Karpas-422 (cell line): ENCODE measurements at regions not wholly inside any gene's neighbourhood (a gene's known extent, or its start where the extent isn't known, plus 50 kb on each side); places are given as distances from the start of the nearest gene placed in this dataset.
"Not testable (repeated sequence)": the region's sequence is repeated elsewhere in the genome, so short reads cannot be mapped to it uniquely, and the experiment has no call there.

Source experiments
- DNase-seq: peaks from one replicate; pipeline ENCODE4 v3.0.0-alpha.2; 2015
- H2AFZ ChIP-seq: fragments of 200-600 bp; sonication (generic); 2 replicates; pipeline ENCODE4 v1.6.1; 2014; ENCODE audit warnings: antibody characterized with exemption, low read length, mixed read lengths
- H3K27ac ChIP-seq: fragments of 200-600 bp; sonication (generic); 2 replicates; pipeline ENCODE4 v1.5.1; 2014; ENCODE audit warnings: mild to moderate bottlenecking, low read length, moderate library complexity
- H3K27me3 ChIP-seq: fragments of 200-600 bp; sonication (generic); 2 replicates; pipeline ENCODE4 v1.6.1; 2014; ENCODE audit warnings: low read length, mixed read lengths
- H3K36me3 ChIP-seq: fragments of 200-600 bp; sonication (generic); 2 replicates; pipeline ENCODE4 v1.6.1; 2014; ENCODE audit warnings: low read length, mixed read lengths; ENCODE audit not compliant: insufficient read depth
- H3K4me1 ChIP-seq: fragments of 200-600 bp; sonication (generic); 2 replicates; pipeline ENCODE4 v1.6.1; 2014; ENCODE audit warnings: mild to moderate bottlenecking, low read length, mixed read lengths
- H3K4me2 ChIP-seq: fragments of 200-600 bp; sonication (generic); 2 replicates; pipeline ENCODE4 v1.6.1; 2014; ENCODE audit warnings: low read length, low read depth, mild to moderate bottlenecking; ENCODE audit not compliant: poor library complexity, severe bottlenecking
- H3K4me3 ChIP-seq: fragments of 200-600 bp; sonication (generic); 2 replicates; pipeline ENCODE4 v1.5.1; 2014; ENCODE audit warnings: mild to moderate bottlenecking, antibody characterized with exemption, low read length, mixed read lengths
- H3K79me2 ChIP-seq: fragments of 200-600 bp; sonication (generic); 2 replicates; pipeline ENCODE4 v1.6.1; 2014; ENCODE audit warnings: mild to moderate bottlenecking, low read length, mixed read lengths
- H3K9ac ChIP-seq: fragments of 200-600 bp; sonication (generic); 2 replicates; pipeline ENCODE4 v1.6.0; 2014; ENCODE audit warnings: low read length
- H3K9me2 ChIP-seq: fragments of 200-600 bp; sonication (generic), shearing (Covaris generic); replicated peaks from 2 replicates; pipeline ENCODE4 v1.6.0; 2014; ENCODE audit warnings: mild to moderate bottlenecking, low read length, moderate library complexity; ENCODE audit not compliant: insufficient read depth
- H3K9me3 ChIP-seq: fragments of 300-700, 200-600 bp; sonication (generic); 2 replicates; pipeline ENCODE4 v1.6.1; 2014; ENCODE audit warnings: low read length, mixed read lengths
- H4K20me1 ChIP-seq: fragments of 200-600 bp; sonication (generic); 2 replicates; pipeline ENCODE4 v1.6.1; 2014; ENCODE audit warnings: mild to moderate bottlenecking, antibody characterized with exemption, low read length, low read depth; ENCODE audit not compliant: insufficient read depth

DNA sequence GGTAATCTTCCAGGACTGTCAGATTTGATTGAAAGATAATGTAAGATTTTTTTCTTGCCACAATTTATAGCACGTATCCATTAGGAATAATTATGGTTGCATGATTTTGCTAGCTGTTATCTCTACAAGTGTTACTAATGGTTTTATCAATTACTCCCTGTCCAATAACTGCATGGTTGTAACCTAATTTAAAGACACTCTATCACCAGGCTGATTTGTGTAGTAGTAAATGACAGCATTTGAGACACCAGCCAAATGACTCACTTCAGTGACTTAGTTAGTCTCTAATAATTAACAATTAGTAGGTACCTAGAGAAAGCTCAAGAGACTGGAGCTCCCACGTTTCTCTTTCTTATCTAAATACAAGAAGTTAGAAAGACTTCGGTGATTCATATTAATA lies 453.8 kb upstream of the POU3F2 start:
- no peak for DNase-seq
- H3K9ac ChIP-seq: no peak overlapping the region

DNA sequence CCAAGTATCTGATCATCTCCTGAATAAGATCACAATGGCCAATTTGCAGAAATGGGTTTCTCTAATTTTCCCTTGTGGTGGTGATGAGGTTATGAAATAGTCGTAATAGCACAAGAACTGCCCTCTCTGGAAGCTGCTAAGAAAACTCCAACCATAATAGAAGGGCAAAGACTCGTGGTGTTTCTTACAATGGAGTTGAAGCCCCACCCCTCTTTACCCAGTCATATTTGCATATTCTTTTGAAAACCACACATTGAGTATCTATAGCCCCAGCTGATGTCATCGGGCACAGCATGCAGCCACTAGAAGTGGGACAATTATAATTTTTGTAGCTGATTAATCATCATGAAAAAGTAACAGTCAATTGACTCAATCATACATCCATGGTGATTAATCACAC lies 452.1 kb upstream of the POU3F2 start:
- H3K27ac ChIP-seq: no peak overlapping the region
- no peaks in the 10 kb centered on the region for H3K9me3 ChIP-seq
- H3K4me3 ChIP-seq: no peak overlapping the region
- H3K9ac ChIP-seq: no peak overlapping the region
- H3K9me2 ChIP-seq: no peaks in the 10 kb centered on the region
- H3K4me2 ChIP-seq: no peak overlapping the region
- no peak overlapping the region for H2AFZ ChIP-seq
- H3K79me2 ChIP-seq: no peaks in the 10 kb centered on the region
- H4K20me1 ChIP-seq: no peaks in the 10 kb centered on the region
- DNase-seq: no peak
- no peaks in the 10 kb centered on the region for H3K36me3 ChIP-seq
- no peaks in the 10 kb centered on the region for H3K4me1 ChIP-seq
- H3K27me3 ChIP-seq: no peaks in the 10 kb centered on the region

More for the DNA sequence above, 453.8 kb upstream of the POU3F2 start:
- Histone ChIP-seq H3K36me3 (no peaks in the 10 kb centered on the region), H3K4me1 (no peaks in the 10 kb centered on the region), H3K9me3 (no peaks in the 10 kb centered on the region), H4K20me1 (no peaks in the 10 kb centered on the region), H2AFZ (no peak overlapping the region), H3K79me2 (no peaks in the 10 kb centered on the region), H3K4me3 (no peak overlapping the region), H3K4me2 (no peak overlapping the region), H3K9me2 (no peaks in the 10 kb centered on the region), H3K27ac (no peak overlapping the region), H3K27me3 (no peaks in the 10 kb centered on the region)

DNA sequence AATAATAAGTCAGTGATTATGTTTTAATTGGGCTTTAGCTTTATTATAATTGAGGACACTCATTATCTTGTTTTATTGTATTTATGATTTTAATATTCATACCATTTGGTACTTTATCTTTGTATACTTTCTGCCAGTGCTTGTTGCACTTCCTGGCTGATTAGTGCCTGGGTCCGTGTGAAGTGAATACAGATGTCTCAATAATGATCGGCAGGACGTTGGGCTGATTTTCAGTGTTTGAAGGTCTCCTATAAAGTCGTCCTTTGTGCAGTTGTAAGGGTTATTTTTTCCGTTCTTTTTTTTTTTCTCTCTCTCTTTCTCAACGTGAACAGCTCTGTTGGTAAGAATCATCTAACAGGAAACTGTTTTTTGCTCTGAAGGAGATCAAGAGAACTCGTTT lies 450.0 kb upstream of the POU3F2 start:
- H3K27ac ChIP-seq: no peak overlapping the region
- no peaks in the 10 kb centered on the region for H3K36me3 ChIP-seq
- H3K4me2 ChIP-seq: no peak overlapping the region
- DNase-seq: no peak
- H3K4me1 ChIP-seq: no peaks in the 10 kb centered on the region
- no peaks in the 10 kb centered on the region for H4K20me1 ChIP-seq
- no peak overlapping the region for H2AFZ ChIP-seq
- no peak overlapping the region for H3K4me3 ChIP-seq
- H3K79me2 ChIP-seq: no peaks in the 10 kb centered on the region
- H3K9me3 ChIP-seq: no peaks in the 10 kb centered on the region
- no peaks in the 10 kb centered on the region for H3K9me2 ChIP-seq
- H3K27me3 ChIP-seq: no peaks in the 10 kb centered on the region
- H3K9ac ChIP-seq: no peak overlapping the region

DNA sequence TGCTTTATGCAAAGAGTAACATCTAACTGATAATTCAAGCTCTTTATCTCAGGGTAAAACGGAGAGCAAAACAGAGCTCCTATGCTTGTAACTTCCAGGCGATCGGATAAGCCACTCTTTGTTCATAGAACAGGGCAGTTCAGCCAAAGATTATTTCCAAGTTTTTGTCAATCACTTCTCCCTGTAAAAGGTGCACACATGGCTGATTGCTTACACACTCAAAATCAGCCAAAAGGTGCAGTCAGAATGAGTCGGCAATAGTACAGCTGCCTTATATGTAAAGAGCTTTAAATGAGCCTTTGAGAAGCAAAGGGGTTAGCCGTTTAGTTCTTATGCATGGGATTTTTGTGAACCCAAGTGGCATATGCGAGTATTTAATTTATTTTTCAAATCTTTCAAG lies 449.6 kb upstream of the POU3F2 start:
- H3K4me2 ChIP-seq: no peak overlapping the region
- no peak overlapping the region for H2AFZ ChIP-seq
- no peaks in the 10 kb centered on the region for H3K36me3 ChIP-seq
- H3K27me3 ChIP-seq: no peaks in the 10 kb centered on the region
- H3K79me2 ChIP-seq: no peaks in the 10 kb centered on the region
- no peaks in the 10 kb centered on the region for H3K4me1 ChIP-seq
- no peaks in the 10 kb centered on the region for H3K9me3 ChIP-seq
- no peak overlapping the region for H3K27ac ChIP-seq
- H3K9me2 ChIP-seq: no peaks in the 10 kb centered on the region
- no peaks in the 10 kb centered on the region for H4K20me1 ChIP-seq
- no peak overlapping the region for H3K4me3 ChIP-seq
- H3K9ac ChIP-seq: no peak overlapping the region
- no peak for DNase-seq

DNA sequence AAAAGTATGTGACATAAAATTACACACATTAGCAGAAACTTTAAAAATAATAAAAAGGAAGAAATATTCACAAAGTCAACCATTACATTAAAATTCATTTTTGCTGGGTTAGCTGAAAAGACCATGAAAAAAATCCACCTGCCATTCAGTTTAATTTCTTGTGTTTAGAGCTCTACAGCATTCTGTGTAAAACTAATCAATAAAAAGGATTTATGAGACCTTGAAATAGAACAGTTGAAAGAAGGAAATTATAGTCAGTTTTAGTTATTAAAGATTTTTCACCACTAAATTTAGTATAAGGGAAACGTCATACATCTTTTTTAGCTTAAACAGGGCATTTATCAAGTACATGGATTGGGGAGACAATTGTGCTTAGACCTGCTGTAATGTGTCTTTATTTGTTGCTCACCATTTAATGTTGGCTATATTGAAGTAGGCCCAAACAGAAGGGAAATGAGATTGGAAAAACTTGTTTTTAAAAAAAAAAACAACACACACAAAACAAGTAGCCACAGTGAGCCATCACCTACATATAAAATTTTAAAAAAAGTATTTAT lies 438.7 kb upstream of the POU3F2 start:
- Histone ChIP-seq H3K4me3 (no peak overlapping the region), H4K20me1 (no peaks in the 10 kb centered on the region), H3K4me2 (no peak overlapping the region), H2AFZ (no peak overlapping the region), H3K9me2 (no peaks in the 10 kb centered on the region), H3K4me1 (no peaks in the 10 kb centered on the region), H3K79me2 (no peaks in the 10 kb centered on the region), H3K27me3 (no peaks in the 10 kb centered on the region), H3K36me3 (no peaks in the 10 kb centered on the region), H3K9ac (no peak overlapping the region), H3K9me3 (no peaks in the 10 kb centered on the region), H3K27ac (no peak overlapping the region)
- DNase-seq: no peak

DNA sequence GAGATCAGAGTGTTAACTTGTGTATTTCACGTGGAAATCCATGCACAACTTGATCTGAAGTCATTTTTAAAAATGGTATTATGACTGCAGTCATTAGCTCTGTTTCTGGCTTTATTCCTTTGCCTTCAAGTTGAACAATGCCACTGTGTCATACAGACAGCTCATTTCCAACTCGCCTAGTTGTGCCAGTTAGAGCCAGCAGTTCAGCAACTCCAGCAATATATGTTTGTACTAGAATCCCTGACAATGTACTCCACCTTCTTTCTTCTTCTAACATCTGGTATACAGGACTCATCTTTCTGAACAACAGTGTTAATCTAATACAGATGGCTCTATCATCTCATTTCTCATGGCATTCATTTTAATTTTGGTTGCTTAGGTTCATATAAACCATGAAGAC lies 418.3 kb upstream of the POU3F2 start:
- H2AFZ ChIP-seq: no peak overlapping the region
- no peaks in the 10 kb centered on the region for H4K20me1 ChIP-seq
- no peak overlapping the region for H3K4me2 ChIP-seq
- H3K27ac ChIP-seq: no peak overlapping the region
- DNase-seq: no peak
- no peaks in the 10 kb centered on the region for H3K36me3 ChIP-seq
- H3K4me1 ChIP-seq: no peaks in the 10 kb centered on the region
- H3K79me2 ChIP-seq: no peaks in the 10 kb centered on the region
- H3K9me3 ChIP-seq: no peaks in the 10 kb centered on the region
- no peak overlapping the region for H3K4me3 ChIP-seq
- no peaks in the 10 kb centered on the region for H3K9me2 ChIP-seq
- no peaks in the 10 kb centered on the region for H3K27me3 ChIP-seq
- no peak overlapping the region for H3K9ac ChIP-seq

DNA sequence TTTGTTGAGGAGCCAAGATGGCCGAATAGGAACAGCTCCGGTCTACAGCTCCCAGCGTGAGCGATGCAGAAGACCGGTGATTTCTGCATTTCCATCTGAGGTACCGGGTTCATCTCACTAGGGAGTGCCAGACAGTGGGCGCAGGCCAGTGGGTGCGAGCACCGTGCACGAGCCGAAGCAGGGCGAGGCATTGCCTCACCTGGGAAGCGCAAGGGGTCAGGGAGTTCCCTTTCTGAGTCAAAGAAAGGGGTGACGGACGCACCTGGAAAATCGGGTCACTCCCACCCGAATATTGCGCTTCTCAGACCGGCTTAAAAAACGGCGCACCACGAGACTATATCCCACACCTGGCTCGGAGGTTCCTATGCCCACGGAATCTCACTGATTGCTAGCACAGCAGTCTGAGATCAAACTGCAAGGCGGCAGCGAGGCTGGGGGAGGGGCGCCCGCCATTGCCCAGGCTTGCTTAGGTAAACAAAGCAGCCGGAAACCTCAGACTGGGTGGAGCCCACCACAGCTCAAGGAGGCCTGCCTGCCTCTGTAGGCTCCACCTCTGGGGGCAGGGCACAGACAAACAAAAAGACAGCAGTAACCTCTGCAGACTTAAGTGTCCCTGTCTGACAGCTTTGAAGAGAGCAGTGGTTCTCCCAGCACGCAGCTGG lies 417.7 kb upstream of the POU3F2 start:
- H3K9ac ChIP-seq, H3K27me3 ChIP-seq, H3K36me3 ChIP-seq, H3K79me2 ChIP-seq, H3K27ac ChIP-seq, H3K9me2 ChIP-seq, DNase-seq, H2AFZ ChIP-seq, H4K20me1 ChIP-seq, H3K4me3 ChIP-seq, H3K9me3 ChIP-seq, H3K4me1 ChIP-seq, H3K4me2 ChIP-seq: not testable (repeated sequence)

DNA sequence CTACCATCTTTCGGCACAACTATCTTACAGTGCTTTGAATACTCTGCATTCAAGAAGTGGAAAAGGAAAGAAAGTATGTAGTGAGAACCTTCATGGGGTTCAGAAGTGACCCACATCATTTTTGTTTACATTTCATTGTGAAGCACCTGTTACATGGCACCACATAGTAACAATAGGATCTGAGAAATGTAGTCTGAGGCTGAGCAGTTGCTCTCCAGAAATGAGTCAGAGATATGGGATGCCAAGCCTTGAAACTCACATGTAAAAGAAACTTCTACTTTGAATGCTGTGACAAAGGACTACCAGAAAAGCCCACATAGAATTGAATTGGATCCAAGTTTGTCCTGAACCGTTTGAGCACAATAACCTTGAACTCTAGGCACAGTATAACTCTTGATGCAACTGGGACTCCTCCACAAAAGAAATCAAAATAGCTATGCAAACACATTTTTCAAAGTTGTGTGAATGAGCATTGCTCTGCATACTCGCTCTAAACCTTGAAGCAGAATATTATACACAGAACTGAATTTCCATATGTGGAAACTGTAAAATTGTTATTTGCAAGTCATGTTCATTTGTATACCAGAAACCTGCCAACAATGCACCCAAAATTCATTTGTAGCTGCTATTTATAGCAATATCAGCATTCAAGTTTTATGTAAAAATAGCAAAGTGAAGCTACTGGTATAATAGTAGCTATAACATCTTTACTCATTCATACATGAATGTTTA lies 400.9 kb upstream of the POU3F2 start:
- no peak overlapping the region for H3K27ac ChIP-seq
- H3K4me2 ChIP-seq: no peak overlapping the region
- H2AFZ ChIP-seq: no peak overlapping the region
- no peaks in the 10 kb centered on the region for H3K9me3 ChIP-seq
- no peaks in the 10 kb centered on the region for H3K79me2 ChIP-seq
- no peaks in the 10 kb centered on the region for H4K20me1 ChIP-seq
- no peaks in the 10 kb centered on the region for H3K27me3 ChIP-seq
- no peaks in the 10 kb centered on the region for H3K4me1 ChIP-seq
- no peak overlapping the region for H3K9ac ChIP-seq
- no peak for DNase-seq
- no peak overlapping the region for H3K4me3 ChIP-seq
- H3K36me3 ChIP-seq: no peaks in the 10 kb centered on the region
- no peaks in the 10 kb centered on the region for H3K9me2 ChIP-seq
